Activated CD8-positive, alpha-beta memory T cell treated with anti-CD3 and anti-CD28 coated beads for 36 hours (primary cell): ENCODE measurements at regions not wholly inside any gene's neighbourhood (a gene's known extent, or its start where the extent isn't known, plus 50 kb on each side); places are given as distances from the start of the nearest gene placed in this dataset.

Source experiments
- CTCF ChIA-PET: fragments of 350-600 bp; sonication (Branson Sonifier 250); formaldehyde crosslinking; loops from one replicate; lab custom pipeline; 2021; ENCODE audit warnings: antibody characterized with exemption; lab: Charles Lee
- POLR2A ChIA-PET: fragments of 350-600 bp; sonication (Branson Sonifier 250); formaldehyde crosslinking; loops from one replicate; lab custom pipeline; 2021; ENCODE audit warnings: antibody characterized with exemption; lab: Charles Lee

DNA sequence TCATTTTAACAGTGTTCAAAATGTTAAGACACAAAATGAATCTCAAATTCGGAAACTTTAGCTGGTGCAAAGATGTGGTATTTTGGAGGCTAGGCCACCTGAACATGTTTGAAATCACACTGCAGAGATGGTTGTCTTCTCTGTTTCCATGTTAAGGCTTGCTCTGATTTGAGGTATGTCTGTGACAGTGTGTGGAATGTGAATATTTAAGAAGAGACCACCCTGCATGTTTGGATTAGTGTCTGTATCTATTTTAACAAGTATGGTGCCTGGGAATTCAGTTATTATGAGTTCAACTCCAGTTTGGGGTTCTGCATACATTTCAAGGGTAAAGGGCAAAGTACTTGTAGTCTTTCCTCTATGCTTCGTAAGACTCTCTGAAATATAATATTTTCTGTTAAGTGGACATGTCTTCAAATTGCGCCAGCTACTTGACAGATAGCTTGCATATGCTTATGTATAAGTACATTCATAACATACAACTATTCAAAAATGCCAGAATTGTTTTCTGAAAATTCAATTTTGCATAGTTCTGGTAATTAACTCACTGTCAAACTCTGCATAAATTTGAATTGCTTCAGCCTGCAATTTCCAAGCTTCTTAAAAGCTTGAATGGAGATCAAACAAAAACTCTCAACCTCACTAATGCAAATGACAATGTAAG lies 424.0 kb downstream of the ADAMTS20 start:
- POLR2A ChIA-PET, result no interaction called here
- CTCF ChIA-PET, result no interaction called here

DNA sequence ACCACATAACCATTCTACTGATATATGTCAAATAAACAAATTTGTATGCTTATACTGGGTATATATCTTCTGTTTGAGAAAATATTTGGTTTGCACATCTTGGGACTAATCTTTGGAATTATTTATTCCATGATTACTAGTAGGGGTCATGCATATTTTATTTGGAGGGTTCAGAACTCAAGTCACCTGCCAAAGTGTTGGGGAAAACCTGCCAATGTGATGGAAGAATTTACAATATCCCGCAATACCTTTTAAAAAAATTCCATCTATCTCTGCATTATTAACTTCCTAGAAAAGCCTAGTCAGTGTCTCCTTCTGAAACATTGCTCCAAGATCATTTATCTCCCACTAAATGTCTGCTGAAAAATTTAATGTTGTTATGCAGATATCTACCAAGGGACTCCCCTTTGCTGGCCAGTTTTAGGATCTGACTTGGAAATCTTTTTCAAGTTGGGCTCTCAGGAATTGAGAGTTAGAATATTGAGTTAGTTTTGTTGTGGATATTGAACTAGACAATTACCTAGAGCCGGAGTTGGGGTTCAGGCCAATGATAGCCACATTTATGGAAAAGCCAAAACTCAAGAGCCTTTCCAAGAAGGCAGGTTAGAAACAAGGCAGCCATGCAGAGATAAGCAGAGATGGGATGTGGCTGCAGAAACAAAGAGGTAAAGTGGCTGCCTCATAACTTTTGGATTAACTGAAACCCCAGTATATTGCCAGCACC lies 425.2 kb downstream of the ADAMTS20 start:
- ChIA-PET CTCF (no interaction called here), POLR2A (no interaction called here)

DNA sequence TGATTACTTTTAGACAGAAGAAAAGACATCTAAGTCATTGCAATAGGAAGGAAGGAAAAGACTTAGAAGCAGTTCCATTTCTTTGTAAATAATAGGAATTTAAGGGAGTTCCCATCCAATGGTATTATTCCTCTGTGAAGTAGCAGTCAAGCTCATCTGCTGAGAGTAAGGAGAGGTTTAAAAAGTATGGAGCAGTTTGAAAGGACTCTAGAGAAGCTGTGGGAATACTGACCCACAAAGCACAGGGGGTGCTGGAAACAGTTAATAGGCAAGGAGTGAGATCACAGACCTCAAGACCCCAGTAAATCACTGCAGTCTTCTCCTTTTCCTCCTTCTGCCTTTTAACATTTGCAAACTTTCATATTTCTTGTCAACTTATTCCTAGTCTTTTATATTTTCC lies 428.5 kb downstream of the ADAMTS20 start:
- CTCF ChIA-PET, result no interaction called here
- POLR2A ChIA-PET, result no interaction called here

DNA sequence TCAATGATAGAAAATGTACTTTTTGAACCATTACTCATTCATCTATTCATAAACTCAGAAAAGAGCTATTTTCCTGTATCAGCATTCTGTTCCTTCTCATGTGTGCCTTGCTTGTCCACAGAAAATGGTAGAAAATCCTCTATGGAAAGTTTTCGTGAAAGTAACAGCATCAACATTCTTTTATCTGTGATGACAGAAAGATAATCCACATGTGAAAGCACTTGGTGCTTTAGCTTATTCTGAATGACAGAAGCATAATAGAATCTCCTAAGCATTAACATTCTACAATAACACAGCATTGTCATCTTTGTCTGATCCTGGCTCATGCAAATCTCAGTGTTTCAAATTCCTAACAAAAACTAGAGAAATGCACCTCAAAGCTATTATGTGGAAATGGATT lies 431.9 kb downstream of the ADAMTS20 start:
- POLR2A ChIA-PET, result no interaction called here
- CTCF ChIA-PET, result no interaction called here

DNA sequence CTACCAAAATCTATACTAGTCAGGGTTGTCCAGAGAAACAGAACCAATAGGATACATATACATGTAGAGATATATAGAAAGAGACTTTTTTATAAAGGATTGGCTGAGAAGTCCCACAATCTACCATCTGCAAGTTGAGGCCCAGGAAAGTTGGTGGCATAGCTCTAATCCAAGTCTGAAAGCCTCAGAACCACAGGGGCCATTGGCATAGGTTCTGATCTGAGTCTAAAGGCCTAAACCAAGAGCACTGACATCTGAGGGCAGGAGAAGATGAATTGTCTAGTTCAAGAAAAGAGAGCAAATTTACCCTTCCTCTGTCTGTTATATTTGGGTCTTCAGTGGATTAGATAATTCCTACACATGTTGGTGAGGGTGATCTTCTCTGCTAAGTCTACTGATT lies 433.1 kb downstream of the ADAMTS20 start:
- CTCF ChIA-PET, result no interaction called here
- POLR2A ChIA-PET, result no interaction called here

DNA sequence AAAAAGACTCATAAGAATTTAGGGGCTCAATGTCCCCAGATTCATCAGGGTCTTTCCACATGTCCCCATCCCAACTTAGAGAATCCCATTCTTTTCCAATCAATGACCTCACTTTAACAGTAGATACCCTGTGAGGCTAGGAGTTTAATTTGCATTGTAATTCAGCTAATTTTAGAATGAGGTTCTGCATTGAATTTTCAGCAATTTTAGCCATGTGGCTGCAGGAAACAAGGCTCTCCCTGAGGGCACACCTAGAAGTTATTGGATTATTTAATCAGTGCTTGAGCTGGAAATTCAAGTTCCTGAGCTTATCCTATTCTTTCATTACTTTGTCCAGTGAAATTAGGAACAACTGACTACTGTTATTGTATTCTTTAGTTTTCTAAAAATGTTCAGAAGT lies 433.8 kb downstream of the ADAMTS20 start:
- POLR2A ChIA-PET, result no interaction called here
- CTCF ChIA-PET, result no interaction called here

DNA sequence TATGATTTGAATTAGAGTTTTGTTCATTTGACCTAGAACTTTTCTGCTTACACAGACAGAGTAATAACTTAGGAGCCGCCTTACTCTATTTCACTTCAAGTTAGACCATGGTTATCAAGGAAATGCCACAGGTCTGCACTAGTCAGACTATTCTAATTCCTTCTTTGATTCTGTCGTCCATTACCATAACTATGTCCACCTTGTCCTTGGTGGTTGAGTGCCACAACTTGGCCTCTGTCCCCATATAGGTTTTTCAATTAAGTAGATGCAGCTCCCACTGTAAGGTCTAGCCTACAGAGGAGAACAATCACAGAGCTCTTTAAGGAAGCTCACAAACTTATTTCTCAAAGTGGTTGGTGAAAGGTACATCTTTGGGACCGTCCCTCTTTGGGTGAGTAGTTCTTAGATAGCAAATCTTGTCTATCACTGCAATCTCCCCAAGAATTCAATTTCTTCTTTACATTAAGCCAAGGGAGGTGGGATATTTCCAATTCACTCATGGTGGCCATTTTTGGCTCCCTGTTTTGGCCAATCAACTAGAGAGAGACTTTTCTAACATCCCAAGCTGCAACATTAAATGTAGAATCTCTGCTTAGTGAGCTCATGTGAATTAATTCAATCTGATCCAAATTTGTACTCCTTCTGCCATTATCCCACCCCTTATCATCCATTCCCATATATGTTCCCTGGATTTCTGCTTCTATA lies 434.6 kb downstream of the ADAMTS20 start:
- POLR2A ChIA-PET, result no interaction called here
- CTCF ChIA-PET, result no interaction called here

DNA sequence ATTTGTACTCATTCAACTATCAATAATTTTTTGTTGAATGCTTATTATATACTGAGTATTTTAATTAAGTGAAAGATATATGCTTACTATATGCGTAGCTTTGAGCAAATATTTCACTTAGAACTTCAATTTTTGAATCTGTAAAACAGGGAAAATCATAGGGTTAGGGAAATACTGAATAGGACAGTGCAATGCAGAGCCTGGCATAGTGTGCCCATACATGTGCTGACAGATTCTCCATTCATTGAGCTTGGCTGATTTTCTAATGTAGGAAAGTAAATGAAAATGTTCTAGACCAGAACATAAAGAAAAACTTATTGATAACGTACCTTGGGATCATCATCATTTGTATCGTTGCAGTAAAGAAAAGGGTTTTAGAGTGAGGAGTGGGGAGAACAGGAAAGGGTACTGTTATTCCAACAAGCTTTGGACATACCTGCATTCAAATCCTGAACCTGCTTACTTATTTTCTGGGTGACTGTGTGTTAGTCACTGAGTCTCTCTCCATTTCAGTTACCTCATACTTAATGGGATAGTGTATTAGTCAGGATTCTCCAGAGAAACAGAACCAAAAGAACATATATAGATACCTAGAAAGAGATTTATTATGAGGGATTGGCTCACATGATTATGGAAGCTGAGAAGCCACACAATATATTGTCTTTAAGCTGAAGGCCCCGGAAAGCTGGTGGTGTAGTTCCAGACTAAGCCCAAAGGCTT lies 436.4 kb downstream of the ADAMTS20 start:
- CTCF ChIA-PET, result no interaction called here
- POLR2A ChIA-PET, result no interaction called here

DNA sequence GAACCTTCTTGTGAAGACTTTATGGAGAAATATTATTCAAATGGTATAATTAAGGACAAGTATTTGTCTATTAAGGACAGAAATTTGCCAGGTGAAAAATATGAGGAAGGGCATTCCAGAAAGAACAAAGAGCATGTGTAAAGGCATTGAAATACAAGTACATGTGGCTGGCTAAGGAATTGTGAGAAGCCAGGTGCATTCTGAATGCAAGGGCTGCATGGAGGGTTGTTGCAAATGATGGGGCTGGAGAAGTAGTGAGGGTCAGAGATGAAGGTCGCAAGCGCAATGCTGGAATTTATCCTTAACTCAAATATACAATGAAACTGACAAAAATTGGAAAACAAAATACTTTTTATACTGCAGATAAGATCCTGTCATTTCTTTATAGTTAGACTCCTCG lies 437.7 kb downstream of the ADAMTS20 start:
- POLR2A ChIA-PET, result no interaction called here
- CTCF ChIA-PET, result no interaction called here

DNA sequence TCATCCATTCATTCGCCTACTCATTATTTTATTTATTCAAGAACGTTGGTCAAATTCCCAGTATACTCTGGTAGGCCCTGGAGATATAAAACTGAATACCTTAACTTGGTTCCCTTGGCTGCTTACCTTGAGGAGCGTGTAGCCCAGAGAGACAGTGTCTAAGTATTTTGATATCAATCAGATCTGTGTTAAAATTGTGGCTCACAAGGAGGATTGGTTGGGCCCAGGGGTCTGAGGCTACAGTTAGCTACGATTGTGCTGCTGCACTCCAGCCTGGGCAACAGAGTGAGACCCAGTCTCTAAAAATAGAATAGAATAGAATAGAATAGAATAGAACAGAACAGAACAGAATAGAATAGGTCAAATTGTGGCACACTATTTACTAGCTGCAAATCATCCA lies 438.4 kb downstream of the ADAMTS20 start:
- ChIA-PET CTCF (no interaction called here), POLR2A (no interaction called here)

DNA sequence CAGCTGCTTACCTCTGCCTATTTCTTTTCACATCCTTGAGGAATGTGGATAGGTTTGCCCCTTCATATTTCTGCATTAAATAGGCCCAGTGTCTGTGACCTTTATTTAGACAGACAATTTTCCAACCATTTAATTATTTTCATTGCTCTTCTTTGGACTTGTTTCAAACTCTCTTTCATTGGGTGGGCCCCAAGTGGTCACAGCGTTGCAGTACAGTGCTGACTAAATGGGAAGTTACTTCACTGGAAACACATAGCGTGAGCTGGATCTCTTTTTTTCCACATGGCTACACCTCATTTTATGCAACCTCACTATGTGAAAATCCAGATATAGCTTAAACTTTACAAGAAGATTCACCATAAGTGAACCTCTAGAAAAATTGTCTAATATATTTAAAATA lies 438.9 kb downstream of the ADAMTS20 start:
- POLR2A ChIA-PET, result no interaction called here

DNA sequence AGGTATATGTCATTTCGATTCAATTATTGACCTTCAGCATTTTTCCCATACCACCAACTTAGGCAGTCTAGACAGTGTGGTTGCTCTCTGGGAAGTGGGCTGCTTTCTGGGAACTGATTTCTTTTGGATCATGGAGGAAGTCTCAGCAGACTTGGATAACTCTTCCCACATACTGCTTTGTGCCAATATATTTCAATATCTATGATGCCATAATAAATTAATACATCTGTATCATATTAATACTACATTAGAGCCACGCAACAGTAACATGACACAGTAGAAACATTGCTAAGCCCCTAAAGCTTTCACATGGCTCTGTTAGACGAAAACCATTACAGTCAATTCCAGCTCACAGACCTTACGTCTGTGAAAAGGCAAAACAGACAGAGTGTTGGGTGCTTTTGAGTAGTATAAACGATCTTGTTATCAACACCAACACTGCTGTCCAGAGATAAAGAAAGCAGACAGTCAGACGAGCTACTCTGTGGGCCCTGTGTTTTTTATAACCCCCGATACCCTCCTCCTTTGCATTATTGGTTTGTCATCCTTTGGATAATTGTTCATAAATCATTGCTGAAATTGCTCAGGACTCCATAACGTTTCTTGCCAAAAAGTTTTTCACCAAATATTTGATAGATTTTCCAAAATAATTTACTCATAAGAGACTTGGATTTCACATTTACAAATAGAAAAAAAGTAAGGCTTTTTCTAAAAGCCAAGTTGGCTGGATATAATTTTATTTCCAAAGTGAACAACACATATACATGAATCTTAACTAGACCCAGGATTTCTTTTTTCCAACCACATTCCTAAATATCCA lies 439.7 kb downstream of the ADAMTS20 start:
- CTCF ChIA-PET, result no interaction called here
- POLR2A ChIA-PET, result no interaction called here

More for the DNA sequence above, 438.9 kb downstream of the ADAMTS20 start:
- CTCF ChIA-PET, result no interaction called here

DNA sequence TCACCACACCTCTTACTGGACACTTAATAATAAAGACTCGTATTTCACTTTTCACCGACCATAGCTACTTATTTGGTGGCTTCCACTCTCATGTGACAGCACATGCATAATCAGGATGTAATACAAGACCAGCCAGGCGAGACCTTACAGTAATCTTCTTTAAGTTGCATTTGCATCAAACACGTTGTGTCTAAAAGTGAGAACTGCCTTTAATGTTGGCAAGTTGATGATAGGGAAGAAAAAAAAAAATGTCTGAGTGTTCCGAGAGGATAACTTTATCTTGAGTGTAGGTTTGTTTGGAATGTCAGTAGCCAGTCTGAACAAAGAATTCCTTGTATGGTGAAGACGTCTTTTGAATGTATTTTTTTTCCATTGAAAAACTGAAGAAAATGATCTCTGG lies 440.4 kb downstream of the ADAMTS20 start:
- ChIA-PET CTCF (no interaction called here), POLR2A (no interaction called here)

DNA sequence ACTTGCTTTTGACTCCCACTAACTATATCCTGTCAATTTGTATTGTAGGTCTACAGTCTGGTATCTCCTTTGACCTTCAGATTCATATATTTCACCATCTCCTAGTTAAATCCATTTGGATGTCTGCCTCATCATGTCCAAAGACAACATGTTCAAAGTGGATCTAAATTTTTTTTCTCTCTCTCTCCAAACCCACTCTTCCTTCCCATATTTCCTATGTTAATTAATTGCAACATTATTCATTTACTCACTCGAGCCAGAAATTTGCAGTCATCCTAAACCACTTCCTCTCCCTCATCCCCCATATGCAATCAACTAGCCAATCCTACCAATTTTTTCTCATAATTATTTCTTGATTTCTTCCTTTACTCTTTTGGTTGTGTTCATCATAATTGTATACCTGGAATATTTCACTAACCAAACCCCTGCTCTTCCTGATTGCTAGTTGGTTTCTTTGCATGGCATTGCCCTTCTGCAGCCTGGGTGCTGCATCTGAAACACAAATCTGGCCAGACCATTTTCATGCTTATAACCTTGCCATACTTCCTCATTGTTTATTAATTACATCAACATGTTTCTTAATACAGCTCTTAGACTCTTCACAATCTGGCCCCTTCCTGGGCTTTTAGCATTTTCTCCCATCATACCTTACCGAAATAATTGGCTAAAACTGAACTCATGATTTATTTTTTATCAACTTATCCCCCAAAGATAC lies 442.2 kb downstream of the ADAMTS20 start:
- ChIA-PET CTCF (no interaction called here), POLR2A (no interaction called here)

DNA sequence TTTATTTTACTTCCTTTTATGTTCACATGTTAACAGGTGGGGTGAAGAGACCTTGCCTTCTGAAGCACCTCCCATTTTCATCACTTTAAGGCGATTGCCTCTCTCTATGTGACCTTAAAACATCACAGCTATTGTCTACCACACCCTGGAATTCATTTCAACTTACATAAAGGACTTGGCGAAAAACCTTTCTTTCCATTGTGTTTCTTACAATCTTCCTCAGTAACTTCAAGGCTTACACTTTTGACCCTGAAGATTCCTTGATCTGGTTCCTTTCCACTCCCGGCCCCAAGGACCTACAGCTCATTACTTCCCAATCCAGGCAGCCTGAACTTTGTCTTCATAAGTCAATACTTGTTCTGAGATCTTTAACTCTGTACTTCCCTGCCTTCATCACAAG lies 443.3 kb downstream of the ADAMTS20 start:
- ChIA-PET POLR2A (no interaction called here), CTCF (no interaction called here)

DNA sequence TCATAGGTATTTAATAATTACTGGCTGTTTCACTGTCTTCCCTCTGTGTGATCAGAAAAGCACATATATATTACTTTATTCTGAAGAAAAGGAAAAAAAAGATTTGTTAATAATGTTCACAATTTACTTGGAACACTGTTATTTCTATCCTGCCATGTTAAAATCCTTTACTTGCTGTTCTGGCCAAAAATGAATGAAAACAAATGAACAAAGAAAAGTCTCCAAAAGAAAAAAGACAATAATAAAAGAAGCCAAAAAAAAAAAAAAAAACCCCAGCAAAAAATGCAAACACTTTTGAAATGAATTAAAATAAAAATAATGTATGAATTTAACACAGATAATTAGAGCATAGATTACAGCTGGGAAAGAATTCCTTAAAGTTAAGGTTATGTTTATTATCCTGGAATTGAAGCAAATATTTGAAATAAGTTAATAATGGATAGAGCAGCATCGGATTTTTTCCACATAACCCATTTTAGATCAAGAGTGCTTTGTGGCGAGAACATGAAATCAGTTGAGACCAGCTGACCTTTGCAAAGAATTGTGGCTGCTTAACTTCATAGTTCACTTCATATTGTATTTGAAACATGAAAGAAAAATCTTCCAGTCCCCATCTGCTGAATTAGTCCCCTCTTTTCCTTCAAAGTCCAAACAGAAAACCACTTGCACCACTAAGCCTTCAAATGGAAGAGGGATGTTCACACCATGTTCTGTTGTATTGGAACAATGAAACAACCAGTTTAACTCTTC lies 444.8 kb downstream of the ADAMTS20 start:
- ChIA-PET CTCF (no interaction called here), POLR2A (no interaction called here)

DNA sequence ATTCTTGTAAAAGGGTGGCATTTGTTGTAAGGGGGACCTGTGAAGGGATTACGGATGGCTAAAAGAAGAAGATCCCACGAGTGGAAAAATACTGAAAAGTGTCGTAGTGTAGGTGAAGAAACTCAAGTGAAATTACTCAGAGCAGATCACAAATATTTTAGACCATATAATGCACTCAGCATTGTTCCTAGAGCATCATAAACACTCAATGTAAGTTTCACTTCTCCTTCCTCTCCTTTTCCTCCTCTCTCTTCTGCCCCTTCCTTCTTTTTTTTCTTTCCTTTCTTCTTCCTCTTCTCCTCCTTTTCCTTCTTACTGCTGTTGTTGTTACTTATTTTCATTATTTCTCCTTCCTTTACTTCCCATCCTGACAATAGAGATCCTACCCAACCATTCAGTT lies 445.6 kb downstream of the ADAMTS20 start:
- ChIA-PET CTCF (no interaction called here), POLR2A (no interaction called here)

DNA sequence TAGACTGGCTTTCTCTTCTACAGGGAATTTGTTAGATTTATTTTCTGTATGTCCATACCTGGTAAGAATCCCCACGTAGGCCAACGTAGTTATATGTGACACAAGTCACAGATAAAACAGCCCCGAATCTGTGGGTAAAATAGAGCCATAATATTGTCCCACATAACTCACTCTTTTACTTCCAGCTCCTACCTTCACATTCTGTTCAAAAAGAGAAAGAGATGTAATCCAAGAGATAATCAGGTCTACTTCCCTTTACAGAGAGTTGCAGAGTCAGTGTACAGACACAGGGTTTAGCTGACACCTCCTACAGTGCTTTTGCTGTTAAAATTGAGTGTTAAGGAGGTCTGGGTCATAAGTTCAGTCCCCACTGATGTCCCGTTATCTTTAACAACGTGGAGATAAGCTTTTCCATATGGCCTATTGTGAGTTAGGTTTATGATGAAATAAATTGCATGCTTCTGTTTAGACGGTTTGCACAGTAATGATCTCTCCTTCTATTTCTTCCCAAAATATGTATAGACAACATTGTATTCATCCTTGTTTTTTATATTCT lies 446.5 kb downstream of the ADAMTS20 start:
- ChIA-PET CTCF (no interaction called here), POLR2A (no interaction called here)
